Islet of Langerhans (tissue), 1 donor: ENCODE measurements at regions not wholly inside any gene's neighbourhood (a gene's known extent, or its start where the extent isn't known, plus 50 kb on each side); places are given as distances from the start of the nearest gene placed in this dataset.

Experiments used
- FAIRE-seq: peaks from one replicate; lab custom pipeline; 2011; peaks lifted over from hg19 to GRCh38; lab: Jason Lieb, UNC

DNA sequence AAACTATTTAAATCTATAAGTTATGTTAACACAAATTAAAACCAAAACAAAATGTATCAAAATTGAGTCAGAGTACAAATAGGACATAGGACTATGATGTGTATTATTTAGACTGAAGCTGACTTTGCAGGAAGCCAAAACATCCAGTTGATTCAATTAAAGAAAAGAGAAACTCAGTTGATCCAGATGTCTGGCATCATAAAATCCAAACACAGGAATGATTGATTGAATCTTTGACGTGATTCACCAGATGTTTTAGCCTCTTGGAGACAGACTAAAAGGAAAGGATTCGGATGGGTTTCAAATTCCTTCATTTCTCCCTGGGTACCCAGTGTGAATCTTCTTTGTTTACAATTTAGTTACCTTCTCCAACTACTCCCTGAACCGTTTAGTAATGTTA lies 272.9 kb downstream of the IRS1 start:
- no peak for FAIRE-seq

DNA sequence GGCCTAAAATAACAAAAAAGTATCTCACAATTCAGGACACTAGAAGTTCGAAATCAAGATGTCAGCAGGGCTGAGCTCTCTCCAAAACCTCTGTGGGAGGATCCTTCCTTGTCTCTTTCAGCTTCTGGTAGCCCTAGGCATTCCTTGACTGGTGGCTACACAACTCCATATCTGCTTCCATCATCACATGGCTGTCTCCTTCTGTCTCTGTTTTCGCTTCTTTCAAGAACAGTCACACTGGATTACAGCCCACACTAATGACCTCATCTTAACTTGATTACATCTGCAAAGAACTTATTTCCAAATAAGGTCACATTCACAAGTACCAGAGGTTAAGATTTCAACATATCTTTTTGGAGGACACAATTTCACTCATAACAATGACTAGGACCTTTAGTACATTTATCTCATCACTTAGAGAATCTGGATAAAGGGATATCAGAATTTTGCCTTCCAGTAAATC lies 275.2 kb downstream of the IRS1 start:
- FAIRE-seq: peak; percentile 45

DNA sequence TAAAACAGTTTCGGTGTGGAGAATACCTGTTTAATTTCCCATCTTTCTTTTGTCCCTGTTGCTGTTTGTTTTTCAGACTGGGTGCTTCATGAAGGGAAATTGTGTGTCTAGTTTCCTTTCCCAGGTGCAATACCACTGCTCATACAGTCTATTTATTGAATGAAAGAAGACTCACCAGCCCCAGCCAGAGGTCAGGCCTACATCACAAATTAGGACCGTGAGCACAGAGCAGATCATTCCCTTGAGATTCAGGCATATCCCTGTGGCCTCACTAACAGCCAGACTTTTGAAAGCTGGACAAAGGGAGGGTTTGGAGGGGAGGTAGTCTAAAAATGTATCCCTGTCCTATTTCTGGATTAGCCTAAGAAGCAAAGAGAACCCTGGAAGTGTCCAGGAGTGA lies 278.9 kb downstream of the IRS1 start:
- FAIRE-seq: no peak

DNA sequence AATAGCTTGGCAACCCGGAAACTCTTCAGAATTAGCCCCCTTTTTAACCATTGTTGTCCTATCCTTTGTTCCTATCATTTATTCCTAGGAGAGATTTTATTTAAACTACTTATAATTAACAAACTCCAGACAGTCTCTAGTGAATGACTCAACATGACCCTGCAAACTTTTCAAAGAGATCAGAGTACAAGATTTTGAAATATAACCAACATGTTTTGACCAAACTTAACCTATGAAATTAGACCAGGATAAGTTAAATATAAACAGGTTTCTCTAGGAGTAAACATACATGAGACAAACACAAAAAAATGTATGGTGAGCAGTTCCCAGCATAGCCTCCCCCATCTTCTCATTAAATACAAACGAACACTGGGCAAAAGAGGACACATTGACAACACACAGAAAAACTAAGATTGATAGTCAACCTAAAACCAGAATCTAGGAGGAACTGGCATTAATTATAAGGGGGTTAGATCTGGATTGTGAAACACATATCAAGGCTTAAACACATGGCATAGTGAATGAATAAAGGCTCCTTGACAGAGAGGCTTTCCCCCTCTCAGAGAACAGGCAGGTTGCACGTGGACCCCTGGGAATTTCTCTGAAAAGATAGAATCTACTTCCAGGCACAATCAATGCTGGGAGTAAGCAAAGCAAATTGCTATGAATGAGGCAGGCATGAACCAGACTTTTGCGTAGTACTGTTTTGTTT lies 284.1 kb downstream of the IRS1 start:
- no peak for FAIRE-seq

DNA sequence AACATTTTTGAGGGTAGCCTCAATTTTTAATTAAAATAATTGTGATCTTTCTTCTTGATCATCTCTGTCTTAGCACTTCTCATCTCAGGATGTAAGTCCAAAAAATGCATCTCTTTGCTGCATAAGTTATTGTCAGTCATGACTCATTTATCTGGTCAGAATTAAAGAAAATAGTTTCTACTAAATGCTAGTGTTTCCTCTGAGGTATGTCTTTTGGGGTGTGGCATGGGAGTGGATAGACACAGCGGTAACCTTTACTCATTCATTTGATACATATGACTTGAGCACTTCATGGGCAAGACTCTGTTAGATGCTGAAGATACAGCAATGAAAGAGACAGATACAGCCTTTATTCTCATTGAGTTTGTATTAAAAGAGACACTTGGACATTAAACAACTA lies 284.7 kb downstream of the IRS1 start:
- FAIRE-seq: no peak

DNA sequence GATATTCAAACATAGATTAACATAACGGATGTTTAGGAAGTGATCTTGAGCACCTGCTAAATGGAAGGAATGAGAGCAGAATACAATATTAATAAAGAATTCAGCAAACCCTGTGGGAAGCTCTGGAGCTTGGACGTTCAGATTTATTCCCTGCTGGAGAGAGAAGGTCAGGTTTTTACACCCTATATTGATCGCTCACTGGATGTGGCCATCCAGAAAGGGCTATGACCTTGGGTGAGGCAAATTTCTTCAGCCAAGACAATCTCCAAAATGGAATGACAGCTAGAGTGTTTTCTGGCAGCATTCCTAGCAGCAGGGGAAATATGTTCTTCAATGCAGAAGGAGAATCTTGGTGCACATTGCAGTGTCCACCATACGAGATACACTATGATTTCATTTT lies 288.3 kb downstream of the IRS1 start:
- no peak for FAIRE-seq

DNA sequence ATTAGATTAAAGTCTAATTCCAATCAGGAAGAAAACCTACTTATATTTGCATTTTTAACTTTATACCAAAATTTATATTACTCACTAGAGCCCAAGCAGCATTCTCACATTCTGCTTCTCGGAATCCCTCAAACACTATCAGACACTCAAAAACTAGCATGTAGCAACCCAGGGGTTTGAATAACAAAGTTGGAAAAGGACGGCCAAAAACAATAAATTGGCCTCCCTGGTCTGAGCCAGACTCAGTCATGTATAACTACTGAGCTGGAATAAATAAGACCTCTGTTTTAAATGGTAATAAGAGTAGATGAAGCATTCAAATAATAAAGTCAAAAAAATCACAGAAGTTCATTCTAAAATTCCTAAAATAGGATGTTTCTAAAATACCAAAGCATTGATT lies 290.9 kb downstream of the IRS1 start:
- no peak for FAIRE-seq

DNA sequence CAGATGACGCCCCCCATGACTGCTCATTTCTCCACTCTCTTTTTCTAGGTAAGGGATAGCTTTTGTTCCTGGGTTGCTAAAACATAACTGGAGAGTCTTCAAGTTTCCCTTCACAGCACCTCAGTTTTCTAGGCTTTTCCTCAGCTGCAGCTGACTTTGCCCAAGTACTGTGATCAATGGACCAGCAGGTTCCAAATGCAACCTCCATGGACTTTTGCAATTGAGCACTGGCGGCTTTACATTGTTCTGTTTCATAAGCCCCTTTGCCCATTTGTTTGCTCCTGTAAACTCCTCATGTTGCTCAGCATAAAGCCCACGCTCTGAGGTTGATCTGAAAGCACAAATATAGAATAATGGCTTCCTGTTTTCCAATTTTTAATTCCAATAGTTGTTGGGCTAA lies 291.6 kb downstream of the IRS1 start:
- FAIRE-seq: no peak

DNA sequence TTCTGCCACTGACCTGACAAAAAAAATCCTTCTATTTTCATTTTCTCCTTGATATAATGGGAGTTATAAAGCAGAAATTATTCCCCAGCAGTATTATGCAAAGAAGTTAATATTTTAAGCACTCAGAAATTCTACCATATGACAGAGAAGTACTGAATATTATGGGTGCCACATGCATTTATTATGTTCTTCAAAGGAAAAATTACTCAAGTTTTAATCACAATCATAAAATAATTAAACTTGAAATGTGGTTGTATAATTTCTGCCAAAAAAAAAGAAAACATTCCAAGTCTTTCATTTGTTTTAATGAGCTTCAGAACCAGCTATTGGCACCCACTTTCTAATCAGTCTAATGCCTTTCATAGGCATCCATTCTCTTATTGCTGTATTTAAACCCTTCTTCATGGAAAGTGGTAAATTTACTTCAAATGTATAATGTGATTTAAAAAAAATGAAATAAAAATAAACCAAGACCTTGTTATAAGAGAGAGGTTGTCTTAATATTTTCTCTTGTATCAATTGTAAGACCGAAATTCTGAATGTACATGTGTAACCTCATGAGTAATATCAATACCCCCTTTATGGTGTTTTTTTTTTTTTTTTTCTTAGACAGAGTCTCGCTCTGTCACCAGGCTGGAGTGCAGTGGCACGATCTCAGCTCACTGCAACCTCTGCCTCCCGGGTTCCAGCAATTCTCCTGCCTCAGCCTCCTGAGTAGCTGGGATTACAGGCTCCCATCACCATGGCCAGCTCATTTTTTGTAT lies 302.3 kb downstream of the IRS1 start:
- no peak for FAIRE-seq

DNA sequence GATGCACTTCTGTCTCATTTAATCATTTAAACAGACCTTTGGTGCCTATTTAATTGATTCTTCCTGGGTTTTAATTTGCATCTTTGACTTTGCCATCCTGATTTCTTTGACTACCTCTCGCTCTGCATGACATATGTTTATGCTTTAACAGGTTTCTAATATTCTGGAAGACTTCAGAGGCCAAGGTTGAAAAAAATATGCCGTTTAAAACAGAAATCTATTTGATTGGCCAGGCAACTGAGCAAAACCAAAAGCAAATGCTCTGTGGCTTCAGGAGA lies 303.4 kb downstream of the IRS1 start:
- no peak for FAIRE-seq

DNA sequence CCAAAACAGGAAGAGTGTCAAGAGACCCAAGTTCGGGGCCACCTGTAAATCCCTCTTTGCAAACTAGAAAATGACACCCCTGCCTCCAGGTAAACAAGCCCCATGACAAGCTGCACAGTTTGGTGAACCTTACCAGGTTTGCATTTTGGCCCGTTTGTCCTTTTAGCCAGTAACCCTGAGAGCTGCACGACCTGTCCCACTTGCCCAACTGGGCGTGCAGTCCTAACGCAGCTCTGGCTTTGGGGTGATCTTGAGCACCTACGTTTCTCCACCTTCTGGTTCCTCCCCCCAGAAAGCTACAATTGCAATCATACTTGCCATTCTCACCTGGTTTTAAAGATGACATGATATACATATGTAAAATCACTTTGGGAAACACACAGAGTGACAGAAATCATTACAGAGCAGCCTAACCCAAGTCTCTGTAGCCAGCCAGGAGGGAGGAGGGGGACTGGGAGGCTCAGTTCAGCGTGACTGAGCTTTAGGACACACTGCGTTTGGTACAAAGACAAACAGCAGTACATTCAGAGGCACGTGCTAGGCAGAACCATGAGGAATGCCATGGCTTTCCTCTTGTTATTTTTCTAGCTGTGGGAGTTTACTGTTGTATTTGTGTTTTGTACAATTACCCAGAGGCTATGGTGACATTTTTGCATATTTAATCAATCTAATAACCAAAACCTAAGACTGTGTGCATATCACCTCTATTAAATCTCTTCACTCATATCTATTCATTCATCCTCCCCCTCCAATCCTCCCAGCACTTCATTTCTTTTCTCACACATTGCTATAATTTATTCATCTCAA lies 304.0 kb downstream of the IRS1 start:
- FAIRE-seq: no peak

DNA sequence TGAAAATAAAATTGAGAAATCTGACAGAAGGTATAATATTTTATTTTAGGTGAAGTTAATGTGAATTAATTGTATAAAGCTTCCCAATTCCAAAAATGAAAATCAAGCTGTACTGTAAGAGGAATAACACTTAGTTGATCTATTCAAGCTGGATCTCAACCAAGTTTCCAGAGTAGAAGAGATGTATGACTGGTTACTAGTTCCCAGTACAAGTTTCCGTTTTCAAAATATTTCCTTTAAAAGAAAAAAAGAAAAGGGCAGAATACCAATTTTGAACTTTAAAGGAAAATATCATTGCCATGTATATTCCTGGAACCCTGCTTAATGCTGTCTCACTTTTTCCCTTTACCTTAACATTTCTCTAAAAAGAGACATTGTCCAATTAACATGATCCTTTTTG lies 308.5 kb downstream of the IRS1 start:
- no peak for FAIRE-seq

DNA sequence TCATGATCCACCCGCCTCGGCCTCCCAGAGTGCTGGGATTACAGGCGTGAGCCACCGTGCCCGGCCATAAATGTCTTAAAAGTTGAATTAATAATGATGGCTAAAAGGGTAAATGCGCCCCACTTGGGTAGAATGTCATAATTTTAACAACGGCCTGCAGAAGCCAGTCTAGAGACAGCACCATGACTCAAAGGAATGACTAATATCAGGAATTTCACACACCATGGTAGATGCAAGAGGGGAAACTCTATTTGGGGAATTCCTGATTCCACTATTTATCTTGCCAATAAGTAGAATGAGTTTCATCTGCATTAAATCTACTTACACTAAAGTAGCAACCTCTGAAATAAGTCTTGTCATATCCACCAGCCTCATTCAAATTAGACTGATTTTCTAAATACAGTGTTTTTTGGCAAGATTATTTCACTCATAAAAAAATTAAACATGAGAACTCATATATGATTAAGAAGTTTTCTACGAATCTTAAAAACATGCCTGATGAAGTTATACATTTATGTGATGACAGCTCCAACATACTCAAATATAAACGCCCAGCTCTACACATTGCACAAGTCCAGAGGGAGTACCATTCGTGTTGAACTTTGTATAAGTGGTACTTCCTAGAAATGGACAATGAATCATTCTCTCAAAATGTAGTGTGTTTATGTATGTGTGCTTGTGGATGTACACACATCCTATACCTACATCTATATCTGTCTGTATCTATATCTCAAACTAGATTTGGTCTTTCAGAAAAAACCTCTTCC lies 309.7 kb downstream of the IRS1 start:
- FAIRE-seq: no peak

DNA sequence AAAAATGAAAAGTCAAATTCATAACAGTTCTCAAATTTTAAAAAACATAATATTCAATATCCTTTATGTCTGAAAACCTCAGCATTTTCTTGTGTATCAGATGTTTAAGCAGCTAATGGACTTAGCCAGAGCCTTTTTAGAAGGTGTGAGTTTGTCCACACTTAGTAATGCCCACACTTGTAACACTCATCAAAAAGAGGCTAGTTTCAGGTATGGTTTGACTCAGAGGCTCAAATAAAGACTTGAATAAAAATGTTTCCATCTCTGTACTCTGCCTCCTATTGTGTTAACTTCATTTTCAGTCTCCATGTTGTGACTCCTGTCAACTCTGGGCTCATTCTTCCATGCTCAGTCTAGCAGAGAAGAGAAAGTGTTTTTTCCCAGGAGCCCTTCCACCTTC lies 311.6 kb downstream of the IRS1 start:
- no peak for FAIRE-seq

DNA sequence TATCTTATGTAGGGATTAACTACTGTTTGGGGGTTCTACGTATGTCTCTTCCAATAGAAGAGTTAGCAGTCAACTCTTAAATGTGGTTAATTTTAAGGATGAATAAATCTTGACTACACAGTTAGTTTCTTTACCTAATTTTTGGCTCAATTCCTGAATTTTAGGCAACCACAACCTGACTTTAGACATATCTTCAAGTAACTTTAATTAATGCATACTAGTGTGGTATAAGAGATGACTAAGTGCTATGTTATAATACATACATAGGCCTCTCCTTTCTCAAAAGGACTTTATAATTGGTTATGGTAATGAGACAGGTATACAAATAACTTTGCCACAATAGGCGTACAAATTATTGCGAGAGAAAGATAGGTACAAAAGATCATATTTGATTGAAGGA lies 312.0 kb downstream of the IRS1 start:
- FAIRE-seq: no peak

DNA sequence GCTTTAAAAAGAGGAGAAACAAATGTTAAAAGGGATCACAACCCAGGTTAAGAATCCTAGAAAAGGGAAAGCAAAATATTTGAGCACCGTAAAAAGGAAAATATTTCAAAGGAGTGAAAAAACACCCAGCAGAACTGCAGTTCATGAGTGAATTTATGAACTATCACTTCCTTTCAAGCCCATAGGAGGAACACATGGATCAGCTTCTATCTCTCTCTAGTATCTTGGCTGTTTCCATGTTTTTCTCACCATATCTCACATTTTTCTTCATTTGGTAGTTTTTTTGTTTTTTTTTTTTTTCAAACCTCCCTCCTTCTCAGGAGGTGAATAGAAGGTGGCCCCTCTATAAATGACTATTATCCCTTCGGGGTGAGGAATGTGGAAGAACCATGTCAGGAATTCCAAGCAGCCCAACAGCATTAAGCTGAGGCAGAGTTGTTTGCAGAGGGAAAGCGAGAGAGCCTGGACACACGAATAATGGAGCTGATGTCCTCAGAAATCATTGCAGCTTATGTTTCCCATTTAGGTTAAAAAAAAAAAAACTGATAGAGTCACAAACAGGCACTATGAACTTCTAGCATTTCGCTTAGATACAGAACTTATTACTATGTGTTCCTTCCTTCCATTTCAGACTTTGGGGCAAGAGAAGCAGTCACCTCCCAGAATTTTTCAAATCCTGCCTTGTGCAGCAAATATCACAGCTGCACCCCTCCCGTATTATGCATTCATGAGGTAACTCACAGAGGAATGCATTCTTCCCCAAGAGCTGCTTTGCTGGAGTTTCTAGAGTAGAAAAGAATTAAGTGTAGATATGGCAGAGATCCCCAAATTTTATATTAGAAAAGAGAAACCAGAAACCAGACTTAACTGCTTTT lies 315.6 kb downstream of the IRS1 start:
- FAIRE-seq: no peak

DNA sequence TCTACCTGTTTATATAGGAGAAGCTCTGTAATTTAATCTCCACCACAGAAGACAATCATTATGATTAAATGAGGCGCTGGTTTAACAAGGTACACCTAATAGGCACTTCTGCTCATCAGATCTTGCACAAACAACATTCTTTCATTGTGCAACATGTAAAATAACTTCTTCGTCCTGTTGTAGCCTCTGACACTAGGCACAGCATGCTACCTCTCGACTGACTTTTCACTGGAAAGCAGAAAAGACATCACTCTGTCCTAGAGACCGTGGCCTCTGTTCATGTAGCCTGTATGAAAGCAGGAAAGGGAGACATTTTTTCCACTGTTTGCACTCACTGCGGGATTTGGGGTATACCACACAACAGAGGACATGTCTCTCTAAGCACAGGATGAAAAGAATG lies 316.5 kb downstream of the IRS1 start:
- no peak for FAIRE-seq

DNA sequence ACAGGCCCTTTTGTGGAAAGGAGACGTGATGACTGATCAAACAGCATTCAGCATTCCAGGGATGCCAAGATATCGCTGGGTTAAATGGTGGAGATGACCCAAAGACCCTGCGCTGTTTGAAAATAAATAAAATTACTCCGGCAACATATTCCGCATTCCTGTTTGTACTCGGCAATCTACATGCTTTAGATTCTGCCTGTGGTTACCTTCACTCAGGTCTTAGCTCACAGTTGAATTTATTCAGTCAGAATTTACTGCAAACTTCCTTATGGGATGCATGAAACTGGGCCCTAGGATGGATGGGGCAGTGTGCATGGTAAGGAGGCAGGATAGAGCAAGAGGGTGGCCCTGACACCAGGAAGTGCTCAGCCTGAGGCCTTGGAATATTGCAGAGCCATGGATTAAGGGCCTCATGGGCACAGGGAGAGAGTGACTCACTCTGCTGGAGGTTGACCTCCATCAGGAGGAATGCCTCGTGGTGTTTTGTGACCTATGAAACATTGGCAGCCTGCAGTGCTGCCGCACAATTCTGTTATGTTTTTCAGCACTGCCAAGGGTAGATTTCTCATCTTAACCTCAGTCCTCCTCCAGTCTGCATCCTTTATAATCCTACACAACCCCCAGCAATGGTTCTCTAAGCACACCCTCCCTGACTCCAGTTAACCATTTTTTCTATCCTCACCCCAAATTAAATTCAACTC lies 321.4 kb downstream of the IRS1 start:
- FAIRE-seq: no peak

DNA sequence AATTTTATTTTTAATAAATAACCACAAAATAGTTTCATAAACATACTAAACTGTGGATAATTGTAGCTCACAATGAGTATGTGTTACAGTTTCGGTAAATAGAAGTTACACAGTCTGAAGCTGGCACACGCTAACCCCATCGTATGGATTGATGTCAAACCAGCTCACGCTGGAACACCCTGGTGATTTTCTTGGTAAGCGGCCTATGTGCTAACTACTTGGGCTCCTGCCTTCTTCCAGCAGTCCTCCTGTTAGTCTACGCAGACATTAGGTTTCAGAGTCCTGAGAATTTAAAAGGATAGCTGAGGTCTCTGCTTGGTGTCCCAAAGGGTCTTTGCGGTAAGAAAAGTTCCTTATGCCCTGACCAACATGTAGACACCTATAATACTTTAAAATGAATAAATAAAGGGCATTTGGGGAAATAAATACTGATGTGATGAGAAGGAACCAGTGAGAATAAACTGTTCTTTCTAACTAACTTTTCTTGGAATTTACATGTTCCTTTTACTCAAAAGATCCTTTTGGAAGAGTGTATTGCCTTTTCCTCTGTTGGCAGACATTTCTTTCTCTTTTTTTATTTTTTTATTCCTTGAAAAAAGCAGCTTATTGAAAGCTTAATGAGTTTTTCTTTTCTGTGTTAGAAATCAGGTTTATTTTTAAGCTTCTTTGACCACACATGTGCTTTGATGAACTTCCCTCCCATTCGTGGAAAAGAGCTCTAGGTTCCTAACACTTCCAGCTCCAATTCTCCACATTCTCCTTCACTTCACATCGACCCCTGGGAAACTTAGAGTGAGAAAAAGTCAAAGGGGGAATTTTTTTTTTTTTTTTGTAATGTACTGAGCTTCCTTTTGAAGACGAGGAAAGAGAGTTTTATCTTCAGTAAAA lies 322.2 kb downstream of the IRS1 start:
- no peak for FAIRE-seq

DNA sequence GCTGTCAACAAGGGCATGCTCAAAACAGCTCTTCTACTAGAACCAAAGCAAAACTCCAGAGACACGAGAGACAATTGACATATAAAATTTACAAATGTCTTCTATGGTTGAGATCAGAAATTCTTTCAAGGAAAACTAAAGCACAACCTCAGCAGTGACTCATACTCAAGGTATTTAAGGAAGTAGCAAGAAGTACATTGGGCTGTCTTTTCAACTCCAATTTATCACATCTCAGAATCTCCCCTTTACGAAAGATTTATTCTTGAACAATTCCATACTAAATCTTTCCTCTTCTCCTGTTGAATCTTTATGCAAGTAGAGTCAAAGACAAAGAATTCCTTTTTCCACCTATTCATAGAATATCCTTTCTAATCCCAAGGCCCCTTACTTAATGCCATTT lies 324.0 kb downstream of the IRS1 start:
- FAIRE-seq: no peak
